ENCODE measurements at regions not wholly inside any gene's neighbourhood (a gene's known extent, or its start where the extent isn't known, plus 50 kb on each side); places are given as distances from the start of the nearest gene placed in this dataset.

DNA sequence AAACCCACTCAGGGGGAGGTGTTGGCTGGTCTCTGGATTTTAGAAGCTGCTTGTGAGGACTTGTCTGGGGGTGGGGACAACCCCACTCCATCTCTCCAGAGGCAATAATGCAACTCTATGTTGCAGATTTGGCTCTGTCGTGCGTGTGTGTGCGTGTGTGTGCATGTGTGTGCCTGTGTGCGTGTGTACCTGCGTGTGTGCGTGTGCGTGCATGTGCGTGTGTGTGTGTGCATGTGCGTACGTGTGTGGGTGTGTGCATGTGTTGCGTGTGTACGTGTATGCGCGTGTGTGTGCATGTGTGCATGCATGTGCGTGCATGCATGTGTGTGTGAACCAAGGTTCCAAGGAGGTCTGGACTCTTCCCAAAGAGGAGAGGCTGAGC is 120.4 kb upstream of the LHX1 start:
- Mint-ChIP-seq H3K9me3 (ENCODE audit: insufficient read depth) (no peaks in the 10 kb centered on the region), H3K27me3 (peaks cover 71% of the 10 kb centered on the region), H3K4me3 (no peak overlapping the region), H3K27ac (no peak overlapping the region), H3K4me1 (peaks cover 7% of the 10 kb centered on the region)
- peaks cover 0 to 4% (median 0%) of the 10 kb centered on the region in 3 donors for H3K9me3 ChIP-seq (ENCODE audit: control extremely low read depth in 1 of 3, control insufficient read depth in 2 of 3, insufficient read depth in 1 of 3, low read length in 2 of 3)
- intact Hi-C loops (cut with micrococcal nuclease), result no loop called here
- no peak overlapping the region for H3K4me2 ChIP-seq (replicated peaks; ENCODE audit: low read depth, low read length, poor library complexity, severe bottlenecking)
- no peak overlapping the region for H2AFZ ChIP-seq (ENCODE audit: insufficient read depth, low read depth, low read length, poor library complexity, severe bottlenecking)
- H3K27ac ChIP-seq (ENCODE audit: low read length in 2 of 2), result no peak overlapping the region
- no peaks in the 10 kb centered on the region for H3K36me3 ChIP-seq (replicated peaks in 1 of 2; ENCODE audit: control extremely low read depth in 1 of 2, control insufficient read depth in 1 of 2, extremely low read depth in 1 of 2, insufficient read depth in 2 of 2, low read length in 1 of 2)
- POLR2A ChIA-PET, result no interaction called here
- TF ChIP-seq, protein P1, sequence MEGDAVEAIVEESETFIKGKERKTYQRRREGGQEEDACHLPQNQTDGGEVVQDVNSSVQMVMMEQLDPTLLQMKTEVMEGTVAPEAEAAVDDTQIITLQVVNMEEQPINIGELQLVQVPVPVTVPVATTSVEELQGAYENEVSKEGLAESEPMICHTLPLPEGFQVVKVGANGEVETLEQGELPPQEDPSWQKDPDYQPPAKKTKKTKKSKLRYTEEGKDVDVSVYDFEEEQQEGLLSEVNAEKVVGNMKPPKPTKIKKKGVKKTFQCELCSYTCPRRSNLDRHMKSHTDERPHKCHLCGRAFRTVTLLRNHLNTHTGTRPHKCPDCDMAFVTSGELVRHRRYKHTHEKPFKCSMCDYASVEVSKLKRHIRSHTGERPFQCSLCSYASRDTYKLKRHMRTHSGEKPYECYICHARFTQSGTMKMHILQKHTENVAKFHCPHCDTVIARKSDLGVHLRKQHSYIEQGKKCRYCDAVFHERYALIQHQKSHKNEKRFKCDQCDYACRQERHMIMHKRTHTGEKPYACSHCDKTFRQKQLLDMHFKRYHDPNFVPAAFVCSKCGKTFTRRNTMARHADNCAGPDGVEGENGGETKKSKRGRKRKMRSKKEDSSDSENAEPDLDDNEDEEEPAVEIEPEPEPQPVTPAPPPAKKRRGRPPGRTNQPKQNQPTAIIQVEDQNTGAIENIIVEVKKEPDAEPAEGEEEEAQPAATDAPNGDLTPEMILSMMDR (IDR thresholded peaks at IDR 0.05), result no peak
- no peak overlapping the region for H3K4me3 ChIP-seq (ENCODE audit: control extremely low read depth in 1 of 5, extremely low read depth in 1 of 5, insufficient read depth in 1 of 5, low read depth in 2 of 5, low read length in 4 of 5)
- peaks cover 0 to 8% of the 10 kb centered on the region in 2 donors for H3K4me1 ChIP-seq (ENCODE audit: control insufficient read depth in 2 of 2, insufficient read depth in 2 of 2, low read length in 2 of 2)
- 93% methylated on average over 15 of the region's 15 CpGs for WGBS (ENCODE audit: insufficient coverage)
- ATAC-seq (ENCODE audit: low read depth), result no peak
- no peaks in the 10 kb centered on the region for H4K20me1 ChIP-seq (ENCODE audit: control insufficient read depth, insufficient read depth, low read length, poor library complexity, severe bottlenecking)
- H3K79me2 ChIP-seq (ENCODE audit: control insufficient read depth, insufficient read depth, low read length), result no peaks in the 10 kb centered on the region
- no peak for DNase-seq
- CTCF ChIA-PET, result no interaction called here
- peaks cover 0 to 32% (median 4%) of the 10 kb centered on the region in 4 experiments for H3K27me3 ChIP-seq (replicated peaks in 1 of 4; ENCODE audit: control extremely low read depth in 1 of 4, control insufficient read depth in 3 of 4, insufficient read depth in 4 of 4, low read length in 3 of 4)
- no peak overlapping the region for H3K9ac ChIP-seq (ENCODE audit: low read length)

DNA sequence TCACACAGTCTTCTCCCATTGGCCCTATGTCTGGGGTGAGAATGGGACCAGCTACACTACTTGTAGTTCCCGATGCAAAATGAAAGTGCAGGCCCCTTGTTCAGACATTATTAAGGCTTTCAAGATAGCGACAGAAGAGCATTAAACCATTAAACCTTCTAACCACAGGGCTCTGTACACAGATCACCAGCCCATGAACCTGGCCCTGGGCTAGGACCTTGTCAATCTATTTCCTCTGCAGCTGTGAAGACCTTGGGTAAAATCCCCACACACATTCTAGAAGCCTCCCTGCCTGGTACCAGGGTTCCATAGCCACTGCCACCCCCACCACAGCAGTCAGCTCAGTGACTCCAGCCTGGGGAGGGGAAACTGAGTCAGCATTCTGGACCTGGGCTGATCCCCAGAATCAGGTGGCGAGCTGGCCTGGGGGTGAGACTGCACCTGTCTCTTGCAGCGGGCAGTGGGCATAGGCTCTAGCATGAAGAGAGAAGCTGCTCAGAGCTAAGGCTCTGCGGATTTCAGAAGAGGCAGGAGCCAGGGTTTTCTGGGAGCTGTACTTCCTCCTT is 119.7 kb upstream of the LHX1 start:
- Histone ChIP-seq H3K4me2 (replicated peaks; ENCODE audit: low read depth, low read length, poor library complexity, severe bottlenecking) (no peak overlapping the region), H3K9me3 (ENCODE audit: control extremely low read depth in 1 of 3, control insufficient read depth in 2 of 3, insufficient read depth in 1 of 3, low read length in 2 of 3) (peaks cover 0 to 4% (median 0%) of the 10 kb centered on the region in 3 donors), H3K4me3 (ENCODE audit: control extremely low read depth in 1 of 5, extremely low read depth in 1 of 5, insufficient read depth in 1 of 5, low read depth in 2 of 5, low read length in 4 of 5) (no peak overlapping the region), H4K20me1 (ENCODE audit: control insufficient read depth, insufficient read depth, low read length, poor library complexity, severe bottlenecking) (no peaks in the 10 kb centered on the region), H2AFZ (ENCODE audit: insufficient read depth, low read depth, low read length, poor library complexity, severe bottlenecking) (no peak overlapping the region), H3K36me3 (replicated peaks in 1 of 2; ENCODE audit: control extremely low read depth in 1 of 2, control insufficient read depth in 1 of 2, extremely low read depth in 1 of 2, insufficient read depth in 2 of 2, low read length in 1 of 2) (no peaks in the 10 kb centered on the region), H3K79me2 (ENCODE audit: control insufficient read depth, insufficient read depth, low read length) (no peaks in the 10 kb centered on the region), H3K4me1 (ENCODE audit: control insufficient read depth in 2 of 2, insufficient read depth in 2 of 2, low read length in 2 of 2) (peaks cover 0 to 8% of the 10 kb centered on the region in 2 donors), H3K27ac (ENCODE audit: low read length in 2 of 2) (no peak overlapping the region), H3K27me3 (replicated peaks in 1 of 4; ENCODE audit: control extremely low read depth in 1 of 4, control insufficient read depth in 3 of 4, insufficient read depth in 4 of 4, low read length in 3 of 4) (peaks cover 0 to 30% (median 4%) of the 10 kb centered on the region in 4 experiments), H3K9ac (ENCODE audit: low read length) (no peak overlapping the region)
- Mint-ChIP-seq H3K27ac (no peak overlapping the region), H3K27me3 (peaks cover 70% of the 10 kb centered on the region), H3K9me3 (ENCODE audit: insufficient read depth) (no peaks in the 10 kb centered on the region), H3K4me1 (peaks cover 7% of the 10 kb centered on the region), H3K4me3 (no peak overlapping the region)
- WGBS (ENCODE audit: insufficient coverage), result 56% methylated on average over 5 of the region's 5 CpGs
- ChIA-PET CTCF (no interaction called here), POLR2A (no interaction called here)
- no peak for TF ChIP-seq EZH2 (IDR thresholded peaks at IDR 0.05; ENCODE audit: borderline replicate concordance, insufficient read depth, low read depth, low read length, poor library complexity, severe bottlenecking)
- TF ChIP-seq, protein P1 (IDR thresholded peaks at IDR 0.05), result no peak
- DNase-seq (no peak), ATAC-seq (ENCODE audit: low read depth) (no peak)
- intact Hi-C loops (cut with micrococcal nuclease), result no loop called here

All from B cell (primary cell).